HG03378 (cell line): ENCODE measurements at regions not wholly inside any gene's neighbourhood (a gene's known extent, or its start where the extent isn't known, plus 50 kb on each side); places are given as distances from the start of the nearest gene placed in this dataset.

Experiments used
- ATAC-seq: cut with Tn5 transposase; IDR thresholded peaks from one replicate; pipeline ENCODE4 v1.9.1; 2021; ENCODE audit warnings: mild to moderate bottlenecking, moderate library complexity; ENCODE audit not compliant: unreplicated experiment

DNA sequence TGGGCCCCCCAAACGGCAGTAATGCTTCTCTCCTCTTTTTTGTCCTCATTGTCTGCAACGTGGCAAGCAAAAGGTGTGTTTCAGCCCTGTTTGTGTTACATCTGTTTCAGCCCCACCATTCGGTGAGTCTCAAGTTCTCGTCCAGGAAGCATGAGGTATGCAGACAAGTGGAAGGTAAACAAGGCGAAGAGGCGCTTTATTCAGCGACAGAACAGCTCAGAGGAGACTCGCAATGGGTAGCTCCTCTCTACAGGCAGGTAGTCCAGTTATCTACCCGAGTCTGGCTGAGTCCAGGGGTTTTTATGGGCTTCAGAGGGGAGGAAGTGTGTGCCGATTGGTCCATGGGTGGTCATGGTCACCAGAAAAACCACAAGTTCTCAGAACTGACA is 733.4 kb upstream of the CDH7 start:
- ATAC-seq, result no peak

DNA sequence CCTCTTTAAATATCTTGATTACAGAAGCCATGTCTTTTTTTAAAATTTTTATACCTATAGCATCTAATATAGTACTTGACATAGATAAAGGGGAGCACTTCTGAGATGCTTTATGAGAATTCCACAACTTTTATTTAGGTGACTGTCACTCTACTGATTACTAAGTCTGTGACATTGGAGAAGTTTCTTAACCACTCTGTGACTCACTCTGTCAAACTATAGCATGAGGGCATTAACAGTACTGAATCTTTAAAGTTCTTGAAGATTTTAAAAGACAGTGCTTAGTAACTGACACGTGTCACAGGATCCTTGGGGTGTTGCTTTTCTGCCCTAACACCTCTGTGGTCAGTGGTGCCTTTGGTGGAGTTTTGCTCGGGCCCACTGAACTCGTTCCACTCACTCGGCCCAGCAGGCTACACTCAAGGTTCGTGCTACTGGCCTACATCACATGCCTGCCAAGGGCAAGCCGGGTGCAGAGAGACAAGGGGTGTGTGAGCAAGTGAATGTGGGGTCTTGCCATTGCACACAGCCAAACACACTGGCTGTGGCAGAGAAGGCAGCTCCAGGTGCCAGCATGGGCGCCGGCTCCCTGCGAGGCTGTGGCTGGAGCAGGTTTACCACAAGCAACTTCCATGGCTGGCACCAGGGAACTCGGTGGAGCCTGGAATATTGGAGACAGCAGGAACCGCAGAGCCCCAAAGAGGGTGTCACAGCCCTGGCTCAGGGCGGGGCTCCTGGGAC is 734.0 kb upstream of the CDH7 start:
- ATAC-seq, result no peak

DNA sequence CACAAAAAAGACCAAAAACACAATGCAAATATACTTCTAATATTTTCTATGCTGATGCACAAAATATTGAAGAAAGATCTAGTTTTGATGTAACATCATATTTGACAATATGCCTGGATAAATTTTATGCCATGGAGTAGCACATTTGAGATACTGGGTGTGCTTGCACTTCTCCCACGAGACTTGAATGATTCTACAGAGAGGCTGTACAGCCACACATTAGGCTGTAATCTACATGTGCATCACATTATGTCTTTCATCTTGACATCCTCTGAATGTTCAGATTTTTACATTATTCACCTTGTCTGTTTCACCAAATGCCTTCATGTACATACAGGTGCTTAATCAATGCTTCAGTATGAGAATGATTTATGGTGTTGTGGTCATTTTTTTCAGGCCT is 756.4 kb upstream of the CDH7 start:
- no peak for ATAC-seq

DNA sequence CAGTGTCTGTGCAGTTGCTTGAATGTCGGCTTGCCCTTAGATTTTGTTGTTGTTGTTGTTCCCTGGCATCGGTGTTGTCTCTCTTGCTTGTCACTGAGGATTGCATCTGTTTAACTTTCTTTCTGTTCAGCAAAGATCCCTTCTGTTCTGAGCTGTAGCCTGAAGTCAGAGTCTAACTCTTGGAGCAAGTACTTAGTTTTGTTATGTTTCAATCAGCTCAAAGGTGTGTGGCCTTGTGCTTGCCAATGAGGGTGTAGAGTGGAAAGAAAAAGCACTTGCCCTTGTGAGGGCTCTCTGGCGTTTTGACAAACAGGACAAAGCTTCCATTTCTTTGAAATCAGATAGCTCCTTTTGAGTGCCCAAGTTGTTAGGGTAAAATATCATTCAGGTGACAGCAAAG is 757.1 kb upstream of the CDH7 start:
- ATAC-seq, result no peak

DNA sequence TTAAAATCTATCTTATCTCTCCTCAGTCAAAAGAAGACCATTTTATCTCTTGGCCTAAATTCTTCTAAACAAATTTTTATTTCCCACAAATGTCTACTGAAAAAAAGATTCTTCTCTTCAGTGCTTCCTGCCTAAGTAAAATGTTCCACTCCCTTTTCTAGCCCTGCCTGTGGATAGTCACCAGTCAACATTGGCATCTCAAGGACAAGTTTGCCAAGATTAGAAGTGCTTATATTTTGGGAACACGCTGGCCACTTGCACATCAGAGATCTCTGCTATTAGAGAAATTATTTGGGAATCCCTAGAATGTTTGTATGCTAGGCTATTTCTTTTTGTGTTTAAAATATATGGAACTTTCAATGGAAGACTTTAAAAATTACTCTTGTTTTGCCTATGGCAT is 758.2 kb upstream of the CDH7 start:
- no peak for ATAC-seq

DNA sequence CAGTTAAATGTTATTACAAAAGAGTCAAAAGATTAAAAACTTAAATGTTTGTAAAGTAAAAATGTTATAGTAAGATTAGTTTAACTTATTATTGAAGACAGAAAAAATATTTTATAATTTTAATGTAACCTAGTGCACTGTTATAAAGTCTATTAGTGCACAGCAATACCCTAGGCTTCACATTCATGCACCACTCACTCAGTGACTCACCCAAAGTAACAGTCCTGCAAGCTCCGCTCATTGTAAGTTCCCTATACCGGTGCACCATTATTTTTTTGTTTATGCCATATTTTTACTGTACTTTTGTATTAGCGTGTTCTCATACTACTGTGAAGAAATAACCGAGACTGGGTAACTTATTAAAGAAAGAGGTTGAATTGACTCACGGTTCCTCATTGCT is 759.7 kb upstream of the CDH7 start:
- ATAC-seq, result no peak

DNA sequence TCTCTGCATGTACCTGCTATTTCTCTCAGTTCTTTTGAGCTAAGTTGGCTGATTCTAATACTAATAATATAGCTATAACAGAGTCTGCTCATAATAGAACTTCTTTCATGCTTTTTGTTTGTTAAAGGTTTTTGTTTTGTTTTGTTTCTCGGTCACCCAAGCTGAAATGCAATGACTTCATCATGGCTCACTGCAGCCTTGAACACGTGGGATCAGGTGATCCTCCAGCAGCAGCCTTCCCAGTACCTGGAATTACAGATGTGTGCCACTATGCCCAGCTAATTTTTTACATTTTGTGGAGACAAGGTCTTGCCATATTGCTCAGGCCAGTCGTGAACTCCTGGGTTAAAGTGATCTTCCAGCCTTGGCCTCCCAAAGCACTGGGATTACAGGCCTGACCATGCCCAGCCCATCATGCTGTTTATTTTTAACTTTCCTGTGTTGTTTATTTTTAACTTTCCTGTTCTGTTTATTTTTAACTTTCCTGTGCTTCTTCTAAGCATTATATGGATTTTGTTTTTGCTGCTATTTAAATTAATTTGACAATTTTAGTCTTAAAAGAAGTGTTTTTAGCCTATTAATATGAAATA is 763.8 kb upstream of the CDH7 start:
- no peak for ATAC-seq

DNA sequence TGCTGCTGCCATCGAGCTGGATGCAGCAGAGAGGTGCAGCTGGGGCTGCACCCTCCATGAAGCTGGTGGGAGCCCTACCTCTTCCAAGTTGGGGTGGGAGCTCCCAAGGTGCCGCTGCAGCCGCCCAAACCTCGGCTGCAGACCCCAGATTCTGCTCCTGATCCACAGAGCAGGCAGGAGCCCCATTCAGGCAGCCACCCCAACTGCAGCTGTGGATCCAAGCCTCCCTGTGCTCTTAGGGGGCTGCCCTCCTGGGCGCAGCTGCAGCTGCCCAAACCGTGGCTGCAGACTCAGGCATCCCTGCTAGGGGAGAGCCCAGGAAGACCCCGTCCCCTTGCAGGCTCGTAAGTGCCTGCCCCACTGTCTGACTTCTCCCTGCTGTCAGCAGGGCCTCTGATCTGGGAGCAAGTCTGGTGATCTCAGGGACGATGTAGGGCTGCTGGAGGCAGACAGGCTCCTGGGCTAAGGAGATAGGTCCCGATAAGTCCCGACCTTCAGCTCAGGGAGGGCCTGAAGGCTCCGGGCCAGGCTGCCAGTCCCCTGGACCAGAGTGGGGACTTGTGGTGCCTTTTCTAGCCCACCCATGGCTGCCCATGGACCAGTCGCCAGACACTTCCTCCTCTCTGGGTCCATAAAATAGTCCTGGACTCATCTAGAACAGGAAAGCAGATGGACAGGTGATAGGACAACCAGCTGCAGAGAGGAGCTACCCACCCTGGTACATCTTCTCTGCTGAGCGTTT is 767.1 kb upstream of the CDH7 start:
- no peak for ATAC-seq

DNA sequence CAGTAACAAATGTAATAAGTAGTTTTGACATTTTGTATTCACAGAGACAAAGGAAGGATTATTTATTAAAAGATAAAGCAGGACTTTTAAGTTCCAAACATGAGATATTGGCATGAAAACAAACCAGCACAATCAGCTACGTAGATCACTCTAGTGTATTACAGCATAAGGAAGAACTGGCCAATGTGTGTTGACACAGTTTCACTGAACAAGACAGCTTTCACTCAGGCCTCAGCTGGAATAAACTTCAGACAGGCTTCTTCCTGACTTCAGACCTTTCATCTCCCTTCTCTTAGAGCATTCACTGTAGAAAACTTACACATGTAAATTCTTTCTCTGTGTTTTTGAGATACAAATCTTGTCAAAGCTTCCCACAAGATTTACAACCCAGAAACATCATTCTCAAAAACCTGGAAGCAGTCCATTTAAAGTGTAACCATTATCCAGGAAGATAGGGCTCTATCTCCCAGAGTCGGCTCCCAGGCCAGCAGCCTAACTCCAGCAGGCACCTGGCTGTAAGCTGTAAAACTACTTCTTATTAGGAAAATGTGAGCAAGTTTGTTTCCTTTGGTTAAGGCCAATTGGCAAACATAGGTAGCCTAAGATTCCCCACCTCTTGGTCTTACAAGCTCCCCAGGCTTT is 768.3 kb upstream of the CDH7 start:
- ATAC-seq, result no peak

DNA sequence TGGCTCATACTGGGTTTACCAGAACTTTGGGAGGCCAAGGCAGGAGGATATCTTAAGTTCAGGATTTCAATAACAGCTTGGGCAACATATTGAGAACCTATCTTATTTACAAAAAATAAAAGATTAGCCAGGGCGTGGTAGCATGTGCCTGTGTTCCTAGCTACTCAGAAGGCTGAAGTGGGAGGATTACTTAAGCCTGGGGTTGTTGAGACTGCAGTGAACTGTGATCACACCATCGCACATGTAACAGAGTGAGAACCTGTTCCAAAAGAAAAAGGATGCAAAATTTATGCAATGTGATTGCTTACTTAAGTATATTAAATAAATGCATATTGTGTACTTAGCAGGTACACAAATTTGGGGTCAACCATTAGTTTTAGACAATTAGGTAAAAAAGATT is 768.9 kb upstream of the CDH7 start:
- no peak for ATAC-seq

DNA sequence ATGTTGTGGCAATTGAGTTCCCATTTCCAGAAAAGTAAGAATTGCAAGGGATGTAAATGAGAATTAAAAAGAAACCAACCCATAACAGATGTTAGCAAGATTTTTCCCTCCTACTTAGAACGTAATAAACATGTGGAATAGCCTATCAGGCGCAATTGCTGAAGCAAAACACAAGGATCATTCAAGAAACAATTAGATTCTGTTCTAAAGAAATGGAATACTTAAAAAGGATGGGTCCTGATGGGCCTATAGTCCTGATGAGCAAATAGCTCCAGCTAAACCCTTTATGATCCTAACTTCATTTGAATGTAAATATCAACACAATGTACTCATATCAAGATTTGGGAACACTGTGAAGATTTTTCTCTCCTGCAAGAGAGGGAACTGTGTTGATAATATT is 771.0 kb upstream of the CDH7 start:
- no peak for ATAC-seq

DNA sequence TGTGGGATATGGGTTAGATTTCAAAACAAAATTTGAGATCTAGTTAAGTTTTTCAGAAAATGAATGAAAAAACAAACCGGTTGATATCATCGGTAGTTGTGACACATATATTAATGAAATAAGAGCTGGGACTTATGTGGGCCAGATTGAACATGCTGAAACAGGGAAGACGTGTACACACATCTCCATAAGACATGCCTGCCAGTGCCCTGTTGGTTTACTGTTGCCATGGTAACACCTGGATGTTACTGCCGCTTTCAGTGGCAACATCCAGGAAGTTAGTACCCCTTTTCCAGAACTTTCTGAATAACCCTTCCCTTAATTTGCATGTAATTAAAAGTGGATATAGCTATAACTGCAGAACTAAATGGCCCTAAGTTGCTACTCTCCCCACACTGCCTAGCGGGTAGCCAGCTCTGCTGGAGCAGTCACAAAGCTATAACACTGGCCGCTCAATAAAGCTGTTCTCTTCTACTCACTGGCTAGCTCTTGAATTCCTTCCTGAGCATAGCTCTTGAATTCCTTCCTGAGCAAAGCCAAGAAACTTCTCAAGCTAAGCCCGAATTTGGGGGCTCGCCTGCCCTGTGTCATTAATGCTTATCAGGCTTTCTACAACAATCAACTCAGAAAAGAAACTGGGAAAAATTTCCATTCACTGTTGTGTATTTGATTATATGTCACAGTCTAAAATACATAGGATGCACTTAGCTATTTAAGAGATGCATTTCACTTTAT is 776.3 kb upstream of the CDH7 start:
- ATAC-seq, result no peak

DNA sequence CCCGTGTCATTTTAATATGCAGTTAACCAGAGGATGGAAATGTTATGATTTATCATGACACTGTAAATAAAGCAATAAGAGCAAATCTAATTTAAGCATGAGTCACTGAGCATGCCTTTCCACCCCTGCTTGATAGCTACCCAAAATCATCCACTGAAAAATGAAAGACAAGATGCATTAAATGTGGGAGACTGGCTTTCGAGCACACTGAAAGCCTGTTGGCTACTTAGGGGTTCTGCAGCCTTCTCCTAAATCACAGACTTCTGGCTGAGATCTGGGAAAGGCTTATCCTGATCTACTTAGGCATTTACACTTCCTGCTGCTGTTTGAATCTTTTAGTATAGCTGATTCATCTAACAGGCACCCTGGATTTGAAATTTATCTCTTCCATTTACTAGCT is 778.3 kb upstream of the CDH7 start:
- no peak for ATAC-seq

DNA sequence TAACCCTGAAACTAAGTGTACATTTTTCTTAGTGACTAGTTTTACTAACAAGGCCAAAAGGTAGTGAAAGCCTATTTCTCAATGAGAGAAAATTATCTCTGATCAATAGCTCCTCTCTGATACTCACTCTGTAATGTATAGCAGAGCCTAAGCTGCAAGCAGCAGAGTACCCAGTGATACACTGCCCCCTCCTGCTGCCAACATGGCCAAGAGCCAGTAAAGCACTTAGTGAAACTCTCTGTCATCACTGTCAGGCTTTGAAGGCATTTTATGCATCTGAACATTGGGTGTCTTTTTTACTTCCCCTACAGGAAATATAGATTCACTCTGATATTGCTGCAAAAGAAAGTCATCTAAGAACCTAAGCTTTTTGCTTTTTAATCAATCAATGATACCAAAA is 784.1 kb upstream of the CDH7 start:
- no peak for ATAC-seq

DNA sequence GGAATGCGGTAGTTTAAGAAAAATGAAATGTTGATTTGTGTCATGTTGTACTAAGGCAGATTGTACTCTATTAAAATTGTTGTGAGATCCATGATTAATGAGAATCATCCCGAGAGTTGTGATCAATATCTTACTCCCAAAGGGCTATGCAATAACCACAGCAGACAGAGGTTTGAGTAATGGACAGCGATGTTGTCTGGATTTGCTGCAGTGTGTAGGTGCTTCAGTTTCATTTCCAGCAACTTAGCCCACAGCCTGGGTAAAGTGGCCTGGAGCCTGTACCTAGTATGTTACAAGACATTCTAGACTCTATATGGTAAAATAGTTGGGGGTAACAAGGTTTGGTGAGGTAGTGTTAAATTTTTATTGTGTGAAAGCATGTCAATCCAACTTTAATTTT is 794.3 kb upstream of the CDH7 start:
- no peak for ATAC-seq

DNA sequence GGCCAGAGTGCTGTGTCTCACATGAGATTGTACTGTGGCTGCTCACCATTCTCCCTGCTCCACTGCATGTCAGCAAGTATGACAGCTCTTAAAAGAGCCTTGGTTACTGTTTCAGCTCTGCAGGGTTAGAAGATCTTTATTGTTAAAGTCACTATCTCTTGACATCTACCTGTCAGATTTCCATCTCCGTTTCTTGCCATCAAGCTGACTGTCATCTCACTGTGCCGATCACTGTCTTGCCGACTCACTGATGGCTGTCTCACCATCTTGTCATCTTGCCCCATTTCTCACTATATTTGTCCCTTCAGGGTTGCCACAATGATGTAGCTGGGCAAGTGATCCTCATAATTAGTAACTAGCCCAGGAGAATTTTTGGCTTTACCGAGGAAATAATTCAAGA is 800.9 kb upstream of the CDH7 start:
- ATAC-seq, result no peak

DNA sequence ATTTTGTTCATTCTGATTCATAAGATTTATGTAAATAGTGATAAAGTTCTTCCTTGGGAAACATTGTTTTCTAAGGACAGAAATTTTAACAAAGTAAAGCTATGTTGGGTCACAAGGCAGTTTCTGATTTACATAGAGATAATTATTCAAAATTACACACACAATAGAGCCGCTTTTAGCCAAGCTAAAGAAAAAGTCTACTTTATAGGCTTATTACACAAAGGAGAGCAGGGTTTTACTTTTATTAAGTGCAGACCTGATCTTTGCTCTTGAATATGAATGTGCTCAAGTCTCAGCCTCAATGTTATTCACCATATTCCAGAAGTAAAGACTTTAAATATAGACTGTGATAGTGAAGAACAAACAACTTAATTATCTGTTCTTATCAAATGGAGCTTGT is 787.8 kb upstream of the LINC00305 start:
- ATAC-seq, result no peak

DNA sequence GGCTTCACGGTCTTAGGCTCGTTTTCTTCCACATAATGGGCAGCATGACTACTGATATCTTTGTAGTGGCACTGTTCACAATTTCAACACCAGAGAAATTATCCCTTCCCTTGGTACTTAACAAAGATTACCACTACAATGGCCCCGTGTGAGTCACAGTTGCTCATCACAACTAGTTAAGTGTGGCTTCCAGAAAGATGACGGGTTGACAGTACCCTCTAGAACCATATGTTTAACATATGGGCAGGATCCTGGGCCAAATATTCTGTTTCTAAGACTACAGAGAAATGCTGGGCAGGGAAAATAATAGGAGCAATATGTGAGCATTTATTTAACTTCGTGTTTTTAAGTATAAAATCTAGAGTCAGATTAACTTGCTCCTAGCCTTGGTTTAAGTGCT is 780.1 kb upstream of the LINC00305 start:
- ATAC-seq, result no peak

DNA sequence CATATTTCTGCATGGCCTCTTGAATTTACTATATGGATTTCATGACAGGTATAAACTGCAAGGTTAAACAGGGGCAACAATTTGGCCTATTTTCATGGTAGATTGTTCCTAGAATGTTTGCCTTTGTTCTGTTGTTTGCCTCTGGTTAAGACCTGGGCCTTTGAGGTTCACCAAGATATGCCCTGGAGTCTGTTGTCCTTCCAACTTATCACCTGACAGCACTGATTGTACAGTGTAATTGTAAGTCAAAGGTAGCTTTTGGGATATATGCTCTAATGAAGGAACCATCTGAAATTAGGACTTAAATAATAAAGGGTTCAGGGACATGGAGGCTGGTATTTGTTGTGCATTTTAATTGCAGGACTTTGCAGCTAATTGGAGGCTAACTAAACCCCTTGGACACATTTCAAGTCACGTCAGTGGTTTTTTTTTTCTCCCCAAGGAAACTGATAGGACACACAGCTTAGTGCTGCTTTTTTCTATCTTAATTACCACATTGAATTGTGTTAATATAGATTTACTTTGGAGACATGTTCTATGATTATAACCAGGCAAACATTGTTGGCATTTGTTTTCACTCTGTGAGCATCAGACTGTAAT is 771.2 kb upstream of the LINC00305 start:
- ATAC-seq, result no peak

DNA sequence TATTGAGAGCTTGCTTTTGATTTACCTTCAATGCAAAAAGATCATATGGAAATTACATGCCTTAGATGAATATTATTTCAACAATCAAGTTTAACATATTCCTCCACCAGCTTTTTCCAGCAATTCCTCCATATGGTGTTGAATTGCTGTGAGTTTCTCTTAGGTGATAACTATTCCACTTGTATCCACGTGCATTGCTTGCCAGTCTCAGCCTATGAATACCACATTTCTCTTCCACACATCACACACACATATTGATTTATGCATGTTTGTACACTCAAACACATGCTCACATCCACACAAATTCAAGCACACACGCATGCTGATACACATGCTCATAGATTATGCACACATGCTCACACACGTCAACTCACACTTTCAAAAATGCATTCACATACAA is 770.0 kb upstream of the LINC00305 start:
- no peak for ATAC-seq

DNA sequence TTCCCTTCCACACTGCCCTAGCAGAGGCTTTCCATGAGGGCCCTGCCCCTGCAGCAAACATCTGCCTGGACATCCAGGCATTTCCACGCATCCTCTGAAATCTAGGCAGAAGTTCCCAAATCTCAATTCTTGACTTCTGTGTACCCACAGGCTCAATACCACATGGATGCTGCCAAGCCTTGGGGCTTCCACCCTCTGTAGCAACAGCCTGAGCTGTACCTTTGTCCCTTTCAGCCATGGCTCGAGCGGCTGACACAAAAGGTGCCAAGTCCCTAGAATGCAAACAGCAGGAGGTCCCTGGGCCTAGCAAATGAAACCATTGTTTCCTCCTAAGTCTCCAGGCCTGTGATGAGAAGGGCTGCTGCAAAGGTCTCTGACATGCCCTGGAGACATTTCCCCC is 744.5 kb upstream of the LINC00305 start:
- ATAC-seq, result no peak
